Breast epithelium (tissue), 4 donors: ENCODE measurements at regions not wholly inside any gene's neighbourhood (a gene's known extent, or its start where the extent isn't known, plus 50 kb on each side); places are given as distances from the start of the nearest gene placed in this dataset.

Experiments used
- DNase-seq, 2 donors: peaks; one replicate each; pipeline ENCODE4 v3.0.0-alpha.2; 2019; ENCODE audit warnings: low spot score in 2 of 2
- H3K27ac ChIP-seq, 2 donors: fragments of 200-600 bp; sonication (generic) in 1 of 2; one replicate each; pipeline ENCODE4 v1.5.1; 2016 to 2019; ENCODE audit warnings: mild to moderate bottlenecking in 1 of 2
- H3K27me3 ChIP-seq, 2 donors: fragments of 200-600 bp; sonication (generic) in 1 of 2; one replicate each; pipeline versions ENCODE4 v1.5.1 to v1.6.0; 2017 to 2019; ENCODE audit warnings: control low read depth in 1 of 2, mild to moderate bottlenecking in 1 of 2
- H3K36me3 ChIP-seq: fragments of 200-600 bp; one replicate; pipeline ENCODE4 v1.5.1; 2019
- H3K4me1 ChIP-seq, 2 donors: fragments of 200-600 bp; sonication (generic); one replicate each; pipeline ENCODE4 v1.5.1; 2016 to 2019; ENCODE audit warnings: control low read depth in 1 of 2
- H3K4me3 ChIP-seq, 3 donors: fragments of 200-600 bp; sonication (generic); 1 replicate in 2 of 3; 2 replicates in 1 of 3; pipeline ENCODE4 v1.5.1; 2016 to 2019; ENCODE audit warnings: mild to moderate bottlenecking in 3 of 3, moderate library complexity in 2 of 3
- H3K9me3 ChIP-seq, 2 donors: fragments of 200-600 bp; sonication (generic) in 1 of 2; one replicate each; pipeline ENCODE4 v1.5.1; 2016 to 2019; ENCODE audit warnings: control low read depth in 1 of 2
- CTCF ChIP-seq, 3 donors: fragments of 450-650 bp; IDR thresholded peaks; one replicate each; pipeline ENCODE4 v1.5.1; 2016 to 2017; ENCODE audit warnings: antibody characterized with exemption in 3 of 3, mild to moderate bottlenecking in 3 of 3, moderate library complexity in 3 of 3
- POLR2A ChIP-seq: fragments of 450-650 bp; IDR thresholded peaks from one replicate; pipeline ENCODE4 v1.6.1; 2016; ENCODE audit warnings: antibody characterized with exemption, mild to moderate bottlenecking, moderate library complexity
- POLR2AphosphoS5 ChIP-seq, 3 donors: sonication (generic); formaldehyde crosslinking; IDR thresholded peaks; one replicate each; pipeline ENCODE4 v1.6.1; 2017; ENCODE audit warnings: antibody characterized with exemption in 3 of 3
- intact Hi-C: fragments of 100-400 bp; cut with DNase I; formaldehyde crosslinking; loops from one replicate; pipeline ENCODE4 v1.15.1; 2023; ENCODE audit warnings: low total_unique reads

- intact Hi-C loops = no loop called here
- TF ChIP-seq CTCF (IDR thresholded peaks at IDR 0.05) (no peak), POLR2AphosphoS5 (IDR thresholded peaks at IDR 0.05) (no peak), POLR2A (no peak)
- Histone ChIP-seq H3K4me1 (no peaks in the 10 kb centered on the region), H3K27me3 (no peaks in the 10 kb centered on the region), H3K36me3 (no peaks in the 10 kb centered on the region), H3K27ac (no peak overlapping the region), H3K9me3 (no peaks in the 10 kb centered on the region), H3K4me3 (no peak overlapping the region)
- DNase-seq = no peak
Observed at GRCh38 chr10:63758080-63758479, 236.9 kb downstream of the REEP3 start.

DNA sequence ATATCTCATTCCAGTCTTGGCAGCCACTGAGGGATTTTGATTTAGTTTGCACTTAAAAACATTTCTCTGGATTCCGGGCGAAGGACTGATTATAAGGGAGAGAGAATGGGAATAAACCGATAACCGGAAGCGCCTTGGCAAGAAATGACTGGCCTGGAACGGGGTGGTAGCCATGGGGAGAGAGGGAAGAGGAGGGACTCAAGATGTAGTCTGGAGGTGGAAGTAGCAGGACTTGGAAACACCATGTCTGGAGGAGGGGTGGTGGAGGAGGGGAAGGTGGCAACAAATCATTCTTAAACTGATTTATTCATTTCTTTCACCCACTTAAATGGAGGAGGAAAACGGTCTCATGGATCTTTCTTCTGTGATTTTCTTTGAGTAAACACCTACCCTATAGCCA lies 238.1 kb downstream of the REEP3 start:
- TF ChIP-seq POLR2AphosphoS5 (IDR thresholded peaks at IDR 0.05) = no peak
- TF ChIP-seq POLR2A = no peak
- TF ChIP-seq CTCF (IDR thresholded peaks at IDR 0.05) = no peak
- H3K36me3 ChIP-seq = no peaks in the 10 kb centered on the region
- no peaks in the 10 kb centered on the region for H3K27me3 ChIP-seq
- H3K4me3 ChIP-seq = no peak overlapping the region
- H3K9me3 ChIP-seq = no peaks in the 10 kb centered on the region
- no peak for DNase-seq
- intact Hi-C loops = no loop called here
- H3K27ac ChIP-seq = no peak overlapping the region
- no peaks in the 10 kb centered on the region for H3K4me1 ChIP-seq

GRCh38 chr10:63760034-63760707 lies 239.0 kb downstream of the REEP3 start:
- DNase-seq = no peak
- intact Hi-C loops = no loop called here
- TF ChIP-seq POLR2AphosphoS5 (IDR thresholded peaks at IDR 0.05) = peak in 1 of 3 donors; percentile 13
- no peak for TF ChIP-seq CTCF (IDR thresholded peaks at IDR 0.05)
- H3K27ac ChIP-seq = no peak overlapping the region
- H3K36me3 ChIP-seq = no peaks in the 10 kb centered on the region
- no peak overlapping the region for H3K4me3 ChIP-seq
- no peaks in the 10 kb centered on the region for H3K9me3 ChIP-seq
- no peaks in the 10 kb centered on the region for H3K27me3 ChIP-seq
- no peaks in the 10 kb centered on the region for H3K4me1 ChIP-seq

GRCh38 chr10:63760708-63761047 lies 239.5 kb downstream of the REEP3 start:
- peak overlapping the region in 1 of 2 donors; percentile 14 for H3K27ac ChIP-seq
- no peaks in the 10 kb centered on the region for H3K36me3 ChIP-seq
- no peaks in the 10 kb centered on the region for H3K27me3 ChIP-seq
- intact Hi-C loops = no loop called here
- no peaks in the 10 kb centered on the region for H3K4me1 ChIP-seq
- no peak for DNase-seq
- no peak for TF ChIP-seq POLR2A
- no peak for TF ChIP-seq POLR2AphosphoS5 (IDR thresholded peaks at IDR 0.05)
- no peak for TF ChIP-seq CTCF (IDR thresholded peaks at IDR 0.05)
- H3K9me3 ChIP-seq = no peaks in the 10 kb centered on the region
- H3K4me3 ChIP-seq = no peak overlapping the region

- Histone ChIP-seq H3K4me1 (no peaks in the 10 kb centered on the region), H3K27ac (no peak overlapping the region), H3K9me3 (no peaks in the 10 kb centered on the region), H3K4me3 (no peak overlapping the region), H3K36me3 (no peaks in the 10 kb centered on the region), H3K27me3 (no peaks in the 10 kb centered on the region)
- intact Hi-C loops = no loop called here
- no peak for DNase-seq
- TF ChIP-seq POLR2A = no peak
Observed at GRCh38 chr10:63761243-63761642, 240.0 kb downstream of the REEP3 start.

- no peaks in the 10 kb centered on the region for H3K9me3 ChIP-seq
- TF ChIP-seq CTCF (IDR thresholded peaks at IDR 0.05) = no peak
- no peak for TF ChIP-seq POLR2A
- TF ChIP-seq POLR2AphosphoS5 (IDR thresholded peaks at IDR 0.05) = no peak
- intact Hi-C loops = no loop called here
- H3K27ac ChIP-seq = no peak overlapping the region
- no peak overlapping the region for H3K4me3 ChIP-seq
- H3K27me3 ChIP-seq = no peaks in the 10 kb centered on the region
- H3K36me3 ChIP-seq = no peaks in the 10 kb centered on the region
- DNase-seq = no peak
- no peaks in the 10 kb centered on the region for H3K4me1 ChIP-seq
Observed at GRCh38 chr10:63763744-63764143, 242.5 kb downstream of the REEP3 start.
